ENCODE measurements at regions not wholly inside any gene's neighbourhood (a gene's known extent, or its start where the extent isn't known, plus 50 kb on each side); places are given as distances from the start of the nearest gene placed in this dataset.

GRCh38 chr10:108696792-108697477, 1226.4 kb downstream of the XPNPEP1 start (continued):
- no peak for TF ChIP-seq SP1 (IDR thresholded peaks at IDR 0.05; ENCODE audit: low read depth, low read length)
- TF ChIP-seq FOSL1 (IDR thresholded peaks at IDR 0.05; ENCODE audit: insufficient read depth, low read depth, low read length) = no peak
- TF ChIP-seq CTBP2 (IDR thresholded peaks at IDR 0.05; ENCODE audit: borderline replicate concordance, insufficient read depth, insufficient read length, low read length) = no peak
- TF ChIP-seq CHD7 (IDR thresholded peaks at IDR 0.05; ENCODE audit: insufficient replicate concordance, low read length) = no peak
- no peak for TF ChIP-seq SUZ12 (IDR thresholded peaks at IDR 0.05; ENCODE audit: low read length)
- TF ChIP-seq EZH2 (IDR thresholded peaks at IDR 0.05; ENCODE audit: low read depth, low read length, severe bottlenecking) = no peak
- TF ChIP-seq USF2 (IDR thresholded peaks at IDR 0.05; ENCODE audit: low read length) = no peak
- no peak for TF ChIP-seq MAX (IDR thresholded peaks at IDR 0.05)
